ENCODE measurements at regions not wholly inside any gene's neighbourhood (a gene's known extent, or its start where the extent isn't known, plus 50 kb on each side); places are given as distances from the start of the nearest gene placed in this dataset.

DNA sequence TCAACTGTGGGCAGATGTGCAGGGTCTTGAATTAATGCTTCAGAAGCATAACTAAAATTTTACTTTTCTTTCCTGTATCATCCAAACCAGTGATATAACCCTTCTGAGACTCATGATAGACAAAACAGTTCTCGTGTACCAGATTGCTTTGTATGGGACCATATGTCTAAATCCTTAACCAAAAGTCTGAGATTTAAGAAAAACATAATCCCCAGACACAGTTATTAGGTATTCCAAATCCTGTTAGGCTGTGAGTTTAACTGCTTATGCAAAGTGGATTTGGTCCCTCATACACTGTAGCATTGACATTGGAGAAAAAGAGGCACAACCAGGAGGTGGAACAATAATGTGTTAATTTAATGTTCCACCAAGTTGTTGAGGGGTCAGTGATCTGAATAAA is 235.0 kb downstream of the PMAIP1 start:
- intact Hi-C loops (cut with DNase I) = loop anchor here (5.0 kb wide), 1 partner anchor 48 kb away; no protein-coding TSS in a partner anchor

DNA sequence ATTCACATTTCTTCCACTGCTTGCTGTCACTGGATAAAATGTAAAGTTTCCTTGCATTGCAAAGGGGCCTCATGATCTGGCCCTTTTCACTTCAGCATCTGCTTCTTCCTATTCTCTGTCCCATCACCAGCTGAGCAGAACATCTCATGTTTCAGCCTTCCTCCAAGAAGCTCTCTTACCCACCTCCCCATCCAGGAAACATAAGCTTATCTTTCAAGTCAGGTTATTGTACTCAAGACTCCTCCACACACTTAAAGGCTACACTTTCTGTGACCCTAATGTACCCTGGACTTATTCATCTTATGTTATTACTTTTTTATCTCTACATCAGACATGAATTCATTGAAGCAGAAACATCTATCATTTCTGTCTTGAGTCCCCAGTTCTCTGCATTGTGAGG is 230.5 kb downstream of the PMAIP1 start:
- Histone ChIP-seq H3K4me3 (no peak overlapping the region), H3K27me3 (no peaks in the 10 kb centered on the region), H3K27ac (no peak overlapping the region), H3K9ac (ENCODE audit: low read depth in 2 of 2, low read length in 2 of 2) (no peak overlapping the region), H3K4me1 (no peaks in the 10 kb centered on the region), H3K36me3 (no peaks in the 10 kb centered on the region), H3K9me3 (no peaks in the 10 kb centered on the region)
- intact Hi-C loops (cut with DNase I) = no loop called here
- TF ChIP-seq, protein P1, sequence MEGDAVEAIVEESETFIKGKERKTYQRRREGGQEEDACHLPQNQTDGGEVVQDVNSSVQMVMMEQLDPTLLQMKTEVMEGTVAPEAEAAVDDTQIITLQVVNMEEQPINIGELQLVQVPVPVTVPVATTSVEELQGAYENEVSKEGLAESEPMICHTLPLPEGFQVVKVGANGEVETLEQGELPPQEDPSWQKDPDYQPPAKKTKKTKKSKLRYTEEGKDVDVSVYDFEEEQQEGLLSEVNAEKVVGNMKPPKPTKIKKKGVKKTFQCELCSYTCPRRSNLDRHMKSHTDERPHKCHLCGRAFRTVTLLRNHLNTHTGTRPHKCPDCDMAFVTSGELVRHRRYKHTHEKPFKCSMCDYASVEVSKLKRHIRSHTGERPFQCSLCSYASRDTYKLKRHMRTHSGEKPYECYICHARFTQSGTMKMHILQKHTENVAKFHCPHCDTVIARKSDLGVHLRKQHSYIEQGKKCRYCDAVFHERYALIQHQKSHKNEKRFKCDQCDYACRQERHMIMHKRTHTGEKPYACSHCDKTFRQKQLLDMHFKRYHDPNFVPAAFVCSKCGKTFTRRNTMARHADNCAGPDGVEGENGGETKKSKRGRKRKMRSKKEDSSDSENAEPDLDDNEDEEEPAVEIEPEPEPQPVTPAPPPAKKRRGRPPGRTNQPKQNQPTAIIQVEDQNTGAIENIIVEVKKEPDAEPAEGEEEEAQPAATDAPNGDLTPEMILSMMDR (IDR thresholded peaks at IDR 0.05) = no peak
- DNase-seq = no peak

More for the DNA sequence above, 235.0 kb downstream of the PMAIP1 start:
- H3K4me1 ChIP-seq = no peaks in the 10 kb centered on the region
- TF ChIP-seq, protein P1 (IDR thresholded peaks at IDR 0.05) = no peak
- H3K4me3 ChIP-seq = no peak overlapping the region
- no peak for DNase-seq
- H3K27ac ChIP-seq = no peak overlapping the region
- H3K9ac ChIP-seq (ENCODE audit: low read depth in 2 of 2, low read length in 2 of 2) = no peak overlapping the region
- H3K9me3 ChIP-seq = no peaks in the 10 kb centered on the region
- no peaks in the 10 kb centered on the region for H3K27me3 ChIP-seq
- no peaks in the 10 kb centered on the region for H3K36me3 ChIP-seq

DNA sequence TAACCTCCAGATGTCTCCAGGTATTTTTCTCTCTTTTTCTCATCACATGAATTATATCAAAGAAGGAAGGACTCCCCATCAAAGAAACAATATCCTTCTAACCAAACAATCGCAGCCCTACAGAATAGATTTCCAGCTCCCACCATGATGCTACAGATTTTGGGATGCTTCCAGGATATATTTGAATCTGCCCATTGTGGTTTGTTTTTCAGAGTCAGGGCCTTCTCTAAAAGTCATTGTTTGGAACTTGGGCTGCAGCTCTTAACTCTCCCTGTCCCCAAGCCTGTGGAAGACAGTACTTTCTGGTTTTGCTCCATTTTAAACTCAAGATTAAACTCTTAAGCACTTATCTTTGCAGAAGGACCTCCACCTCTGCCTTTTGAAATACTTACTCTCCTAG is 223.2 kb downstream of the PMAIP1 start:
- no peak overlapping the region for H3K4me3 ChIP-seq
- H3K9ac ChIP-seq (ENCODE audit: low read depth in 2 of 2, low read length in 2 of 2) = no peak overlapping the region
- no peak for DNase-seq
- no peaks in the 10 kb centered on the region for H3K9me3 ChIP-seq
- no peaks in the 10 kb centered on the region for H3K36me3 ChIP-seq
- H3K27me3 ChIP-seq = no peaks in the 10 kb centered on the region
- intact Hi-C loops (cut with DNase I) = no loop called here
- TF ChIP-seq, protein P1 (IDR thresholded peaks at IDR 0.05) = no peak
- no peaks in the 10 kb centered on the region for H3K4me1 ChIP-seq
- H3K27ac ChIP-seq = no peak overlapping the region

DNA sequence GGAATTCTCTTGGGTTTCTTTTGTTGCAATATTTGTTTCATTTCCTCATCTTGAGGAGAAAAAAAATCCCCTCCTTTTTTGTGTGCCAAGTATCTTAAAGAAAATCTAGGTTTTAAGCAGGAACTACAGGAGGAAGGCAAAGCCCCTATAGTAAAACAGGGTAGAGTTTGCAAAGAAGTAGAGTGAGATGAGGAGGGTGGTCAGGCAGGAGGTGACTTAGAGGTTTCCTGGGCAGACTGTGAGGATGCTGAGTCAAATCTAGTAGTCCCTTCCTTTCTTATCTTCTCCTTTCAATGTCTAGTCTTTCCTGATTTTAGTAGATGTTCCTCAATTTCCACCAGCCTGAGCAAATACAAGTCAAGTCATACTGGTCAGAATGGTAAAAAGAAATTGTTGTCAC is 222.5 kb downstream of the PMAIP1 start:
- no peak overlapping the region for H3K9ac ChIP-seq (ENCODE audit: low read depth in 2 of 2, low read length in 2 of 2)
- no peaks in the 10 kb centered on the region for H3K9me3 ChIP-seq
- H3K4me3 ChIP-seq = no peak overlapping the region
- TF ChIP-seq, protein P1 (IDR thresholded peaks at IDR 0.05) = no peak
- no peaks in the 10 kb centered on the region for H3K27me3 ChIP-seq
- DNase-seq = no peak
- H3K27ac ChIP-seq = no peak overlapping the region
- no peaks in the 10 kb centered on the region for H3K4me1 ChIP-seq
- H3K36me3 ChIP-seq = no peaks in the 10 kb centered on the region
- intact Hi-C loops (cut with DNase I) = no loop called here

DNA sequence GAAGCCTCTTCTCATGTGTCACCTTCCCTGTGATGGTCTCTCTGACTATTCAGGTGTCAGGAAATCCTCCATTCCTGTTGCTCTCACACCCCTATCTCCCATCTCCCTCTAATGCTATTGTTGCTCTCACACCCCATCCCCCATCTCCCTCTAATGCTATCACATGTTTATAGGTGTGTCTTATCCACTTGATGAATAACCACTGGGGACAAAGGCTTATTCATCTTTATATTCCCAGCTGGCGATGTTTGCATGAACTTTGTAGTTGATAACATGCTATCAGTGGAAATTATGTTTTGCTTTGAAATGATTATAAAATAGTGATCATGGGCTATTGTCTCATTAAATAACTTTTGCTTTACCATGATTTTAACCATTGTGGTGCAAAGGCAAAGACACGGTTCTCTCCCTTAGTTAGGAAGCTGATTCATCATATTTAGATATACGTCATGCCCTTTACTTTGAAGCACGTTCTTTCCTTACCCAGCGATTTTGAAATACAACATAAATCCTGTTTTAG is 220.5 kb downstream of the PMAIP1 start:
- Histone ChIP-seq H3K27me3 (no peaks in the 10 kb centered on the region), H3K36me3 (no peaks in the 10 kb centered on the region), H3K9me3 (no peaks in the 10 kb centered on the region), H3K4me3 (no peak overlapping the region), H3K27ac (no peak overlapping the region), H3K9ac (ENCODE audit: low read depth in 2 of 2, low read length in 2 of 2) (no peak overlapping the region), H3K4me1 (no peaks in the 10 kb centered on the region)
- TF ChIP-seq, protein P1 (IDR thresholded peaks at IDR 0.05) = no peak
- intact Hi-C loops (cut with DNase I) = no loop called here
- DNase-seq = peak; percentile 18
